ENCODE measurements at regions not wholly inside any gene's neighbourhood (a gene's known extent, or its start where the extent isn't known, plus 50 kb on each side); places are given as distances from the start of the nearest gene placed in this dataset.

DNA sequence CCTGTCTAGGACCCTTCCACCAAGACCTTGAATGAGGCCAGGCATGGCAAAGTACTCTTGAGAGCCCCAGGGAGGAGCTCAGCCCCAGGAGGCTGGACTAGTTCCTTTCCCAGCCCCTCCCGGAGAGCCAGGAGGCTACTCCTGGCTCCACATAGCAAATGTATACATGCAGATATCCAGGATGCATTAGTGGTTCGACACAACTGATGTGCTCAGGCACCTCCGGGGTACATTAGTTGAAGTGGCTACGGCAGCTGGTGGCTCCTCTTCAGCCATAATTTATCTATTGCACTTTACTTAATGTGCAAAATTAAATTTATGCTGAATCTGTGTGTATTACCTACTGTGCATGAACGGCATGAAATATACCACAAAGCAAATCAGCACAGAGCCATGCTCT is 182.8 kb upstream of the MEIS1 start:
- Histone ChIP-seq H3K79me1 (ENCODE audit: low read depth in 1 of 2, low read length in 2 of 2) (no peaks in the 10 kb centered on the region), H3K36me3 (ENCODE audit: control insufficient read depth, insufficient read depth, low read length) (no peaks in the 10 kb centered on the region), H3K9ac (ENCODE audit: low read depth, low read length) (no peak overlapping the region), H2AFZ (replicated peaks; ENCODE audit: low read length, poor library complexity) (no peak overlapping the region), H3K4me3 (ENCODE audit: insufficient read depth, low read depth, low read length) (no peak overlapping the region), H2AK5ac (ENCODE audit: low read depth, low read length) (no peak overlapping the region), H3K9me1 (ENCODE audit: insufficient read depth, low read length) (no peaks in the 10 kb centered on the region), H3K14ac (replicated peaks; ENCODE audit: low read depth, low read length) (no peak overlapping the region), H3K4me2 (ENCODE audit: low read depth, low read length) (no peak overlapping the region), H2BK5ac (ENCODE audit: low read depth, low read length, poor library complexity, severe bottlenecking) (no peak overlapping the region), H3K27me3 (ENCODE audit: control insufficient read depth, insufficient read depth, low read length) (peaks cover 2% of the 10 kb centered on the region; the same call in 1 of the 2 replicates), H4K91ac (ENCODE audit: insufficient read depth, low read depth, low read length) (no peak overlapping the region), H2BK15ac (ENCODE audit: low read depth, low read length) (no peak overlapping the region), H4K5ac (ENCODE audit: low read depth, low read length) (no peak overlapping the region), H4K20me1 (ENCODE audit: insufficient read depth, low read length) (no peaks in the 10 kb centered on the region), H4K8ac (ENCODE audit: low read depth in 2 of 2, low read length in 2 of 2) (no peak overlapping the region), H3K23ac (ENCODE audit: low read depth, low read length) (no peak overlapping the region), H3K56ac (ENCODE audit: extremely low read depth, insufficient read depth, low read length) (no peak overlapping the region), H3K9me3 (ENCODE audit: control insufficient read depth, insufficient read depth, low read length) (no peaks in the 10 kb centered on the region), H2BK120ac (ENCODE audit: low read depth, low read length) (no peak overlapping the region), H2BK20ac (ENCODE audit: low read depth, low read length) (no peak overlapping the region), H3K4me1 (ENCODE audit: control insufficient read depth, insufficient read depth, low read length) (no peaks in the 10 kb centered on the region), H3K27ac (ENCODE audit: insufficient read depth, low read length) (no peak overlapping the region), H2AK9ac (replicated peaks; ENCODE audit: low read depth, low read length, poor library complexity) (no peak overlapping the region), H3K4ac (ENCODE audit: low read depth, low read length) (no peak overlapping the region), H3K18ac (ENCODE audit: low read depth, low read length) (no peak overlapping the region)
- in situ Hi-C loops (cut with MboI; ENCODE audit: low sequenced_read_pairs) (no loop called here), intact Hi-C loops (cut with micrococcal nuclease) (no loop called here), dilution Hi-C loops (cut with HindIII; ENCODE audit: low sequenced_read_pairs, unreplicated experiment) (no loop called here)
- 11% methylated on average over 1 of the region's 5 CpGs; no CpG with 5 or more reads in 1 of the 2 experiments for WGBS, 2 experiments (ENCODE audit: extremely low coverage in 2 of 2, insufficient read length in 1 of 2)
- CTCF ChIA-PET = no interaction called here
- no TSS peak for BruUV-seq (replicated peaks)
- no peak for ATAC-seq (ENCODE audit: low read depth)
- TF ChIP-seq CHD1 (IDR thresholded peaks at IDR 0.05; ENCODE audit: low read depth, low read length) (no peak), CTCF (conservative IDR thresholded peaks at IDR 0.05; ENCODE audit: low read depth, low read length) (no peak), MAFK (IDR thresholded peaks at IDR 0.05; ENCODE audit: low read depth, low read length) (no peak), MAZ (IDR thresholded peaks at IDR 0.05; ENCODE audit: borderline replicate concordance, low read depth, low read length) (no peak), USF2 (IDR thresholded peaks at IDR 0.05; ENCODE audit: low read depth, low read length) (no peak), RAD21 (IDR thresholded peaks at IDR 0.05; ENCODE audit: low read length) (no peak), NFE2L2 (IDR thresholded peaks at IDR 0.05; ENCODE audit: low read depth, low read length) (no peak), POLR2A (IDR thresholded peaks at IDR 0.05; ENCODE audit: low read depth, low read length) (no peak), MXI1 (IDR thresholded peaks at IDR 0.05; ENCODE audit: borderline replicate concordance, low read depth, low read length) (no peak), RFX5 (IDR thresholded peaks at IDR 0.05; ENCODE audit: low read depth, low read length) (no peak)
- TF ChIP-seq, protein P1, sequence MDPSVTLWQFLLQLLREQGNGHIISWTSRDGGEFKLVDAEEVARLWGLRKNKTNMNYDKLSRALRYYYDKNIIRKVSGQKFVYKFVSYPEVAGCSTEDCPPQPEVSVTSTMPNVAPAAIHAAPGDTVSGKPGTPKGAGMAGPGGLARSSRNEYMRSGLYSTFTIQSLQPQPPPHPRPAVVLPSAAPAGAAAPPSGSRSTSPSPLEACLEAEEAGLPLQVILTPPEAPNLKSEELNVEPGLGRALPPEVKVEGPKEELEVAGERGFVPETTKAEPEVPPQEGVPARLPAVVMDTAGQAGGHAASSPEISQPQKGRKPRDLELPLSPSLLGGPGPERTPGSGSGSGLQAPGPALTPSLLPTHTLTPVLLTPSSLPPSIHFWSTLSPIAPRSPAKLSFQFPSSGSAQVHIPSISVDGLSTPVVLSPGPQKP (IDR thresholded peaks at IDR 0.05; ENCODE audit: borderline replicate concordance, low read depth, low read length) = no peak
- DNase-seq = no peak
- POLR2A ChIA-PET (ENCODE audit: unreplicated experiment) = no interaction called here

Measured in IMR-90 (cell line).